ENCODE measurements at regions not wholly inside any gene's neighbourhood (a gene's known extent, or its start where the extent isn't known, plus 50 kb on each side); places are given as distances from the start of the nearest gene placed in this dataset.

- ChIA-PET CTCF (no interaction called here), POLR2A (no interaction called here)
- Mint-ChIP-seq H3K36me3 (ENCODE audit: insufficient read depth, unreplicated experiment) (no peaks in the 10 kb centered on the region), H3K4me3 (ENCODE audit: unreplicated experiment) (no peak overlapping the region), H3K4me1 (ENCODE audit: insufficient read depth, unreplicated experiment) (no peaks in the 10 kb centered on the region), H3K27me3 (ENCODE audit: insufficient read depth, unreplicated experiment) (no peaks in the 10 kb centered on the region), H3K27ac (ENCODE audit: low read depth, unreplicated experiment) (no peak overlapping the region), H3K9me3 (ENCODE audit: unreplicated experiment) (no peaks in the 10 kb centered on the region)
- no peak for DNase-seq (ENCODE audit: unreplicated experiment)
- TF ChIP-seq CTCF (IDR thresholded peaks at IDR 0.05; ENCODE audit: unreplicated experiment), result no peak
- intact Hi-C loops (cut with micrococcal nuclease), result no loop called here
- BruUV-seq (replicated peaks), result no TSS peak
Measured at GRCh38 chr11:92766698-92767097, 202.8 kb upstream of the MTNR1B start.

- H3K4me1 Mint-ChIP-seq (ENCODE audit: insufficient read depth, unreplicated experiment), result no peaks in the 10 kb centered on the region
- no peak overlapping the region for H3K4me3 Mint-ChIP-seq (ENCODE audit: unreplicated experiment)
- H3K27ac Mint-ChIP-seq (ENCODE audit: low read depth, unreplicated experiment), result no peak overlapping the region
- H3K27me3 Mint-ChIP-seq (ENCODE audit: insufficient read depth, unreplicated experiment), result no peaks in the 10 kb centered on the region
- no peaks in the 10 kb centered on the region for H3K9me3 Mint-ChIP-seq (ENCODE audit: unreplicated experiment)
- ChIA-PET CTCF (interaction anchor here (0.9 kb wide), 1 partner anchor 32 kb away, joined by 5 read pairs; no protein-coding TSS in a partner anchor), POLR2A (no interaction called here)
- no TSS peak for BruUV-seq (replicated peaks)
- no peaks in the 10 kb centered on the region for H3K36me3 Mint-ChIP-seq (ENCODE audit: insufficient read depth, unreplicated experiment)
- intact Hi-C loops (cut with micrococcal nuclease), result no loop called here
- no peak for DNase-seq (ENCODE audit: unreplicated experiment)
- no peak for TF ChIP-seq CTCF (IDR thresholded peaks at IDR 0.05; ENCODE audit: unreplicated experiment)
Measured at GRCh38 chr11:92767416-92767815, 202.0 kb upstream of the MTNR1B start.

GRCh38 chr11:92768121-92768840 is 201.2 kb upstream of the MTNR1B start:
- H3K9me3 Mint-ChIP-seq (ENCODE audit: unreplicated experiment), result no peaks in the 10 kb centered on the region
- no peak overlapping the region for H3K4me3 Mint-ChIP-seq (ENCODE audit: unreplicated experiment)
- H3K27ac Mint-ChIP-seq (ENCODE audit: low read depth, unreplicated experiment), result no peak overlapping the region
- intact Hi-C loops (cut with micrococcal nuclease), result no loop called here
- ChIA-PET POLR2A (no interaction called here), CTCF (interaction anchor here (0.9 kb wide), 1 partner anchor 33 kb away, joined by 5 read pairs; no protein-coding TSS in a partner anchor)
- no peaks in the 10 kb centered on the region for H3K4me1 Mint-ChIP-seq (ENCODE audit: insufficient read depth, unreplicated experiment)
- no peaks in the 10 kb centered on the region for H3K27me3 Mint-ChIP-seq (ENCODE audit: insufficient read depth, unreplicated experiment)
- TF ChIP-seq CTCF (IDR thresholded peaks at IDR 0.05; ENCODE audit: unreplicated experiment), result no peak
- no peak for DNase-seq (ENCODE audit: unreplicated experiment)
- no peaks in the 10 kb centered on the region for H3K36me3 Mint-ChIP-seq (ENCODE audit: insufficient read depth, unreplicated experiment)
- BruUV-seq (replicated peaks), result no TSS peak

GRCh38 chr11:92769112-92769511 is 200.3 kb upstream of the MTNR1B start:
- TF ChIP-seq CTCF (IDR thresholded peaks at IDR 0.05; ENCODE audit: unreplicated experiment), result no peak
- no TSS peak for BruUV-seq (replicated peaks)
- ChIA-PET CTCF (no interaction called here), POLR2A (no interaction called here)
- intact Hi-C loops (cut with micrococcal nuclease), result no loop called here
- no peak overlapping the region for H3K27ac Mint-ChIP-seq (ENCODE audit: low read depth, unreplicated experiment)
- no peaks in the 10 kb centered on the region for H3K9me3 Mint-ChIP-seq (ENCODE audit: unreplicated experiment)
- H3K27me3 Mint-ChIP-seq (ENCODE audit: insufficient read depth, unreplicated experiment), result no peaks in the 10 kb centered on the region
- no peaks in the 10 kb centered on the region for H3K36me3 Mint-ChIP-seq (ENCODE audit: insufficient read depth, unreplicated experiment)
- H3K4me3 Mint-ChIP-seq (ENCODE audit: unreplicated experiment), result no peak overlapping the region
- DNase-seq (ENCODE audit: unreplicated experiment), result no peak
- H3K4me1 Mint-ChIP-seq (ENCODE audit: insufficient read depth, unreplicated experiment), result no peaks in the 10 kb centered on the region
